ENCODE measurements at regions not wholly inside any gene's neighbourhood (a gene's known extent, or its start where the extent isn't known, plus 50 kb on each side); places are given as distances from the start of the nearest gene placed in this dataset.
"Not testable (repeated sequence)": the region's sequence is repeated elsewhere in the genome, so short reads cannot be mapped to it uniquely, and the experiment has no call there.

DNA sequence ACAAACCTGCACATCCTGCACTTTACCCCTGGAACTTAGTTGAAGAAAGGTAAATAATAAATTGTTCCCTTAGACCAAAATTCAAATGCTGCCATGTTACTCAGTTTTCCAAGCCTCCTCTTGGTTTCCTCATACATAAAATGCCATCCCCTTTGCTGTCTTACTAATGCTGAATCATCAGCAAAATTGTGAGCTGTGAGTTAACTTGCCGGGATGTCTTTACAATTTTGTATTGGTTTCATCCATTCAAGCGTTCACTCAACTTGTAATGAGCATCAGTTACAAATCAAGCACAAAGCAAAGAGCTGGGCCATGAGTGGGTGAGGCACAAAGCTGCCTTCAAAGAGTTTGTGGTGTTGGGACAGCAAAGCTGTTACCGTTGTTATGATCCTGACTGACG lies 395.8 kb upstream of the ZMIZ1 start:
- ChIA-PET POLR2A (no interaction called here), CTCF (no interaction called here)
- ATAC-seq (replicated peaks in 1 of 4) (no peak), DNase-seq (no peak)
- H3K9me3 ChIP-seq = no peaks in the 10 kb centered on the region
- no peak overlapping the region for H3K4me3 ChIP-seq (ENCODE audit: control insufficient read depth in 1 of 2, extremely low read depth in 1 of 2, low read length in 1 of 2)
- H3K36me3 Mint-ChIP-seq = no peaks in the 10 kb centered on the region
- H3K4me1 ChIP-seq (ENCODE audit: control insufficient read depth in 1 of 2, extremely low read depth in 1 of 2, insufficient read depth in 2 of 2, low read length in 2 of 2) = no peaks in the 10 kb centered on the region
- 100% methylated on average over 3 of the region's 4 CpGs for WGBS (ENCODE audit: insufficient coverage)
- H3K9me3 Mint-ChIP-seq = peaks cover 0 to 2% (median under 1%) of the 10 kb centered on the region in 3 donors
- H3K4me3 Mint-ChIP-seq = no peak overlapping the region
- H3K27me3 ChIP-seq (replicated peaks in 1 of 2; ENCODE audit: control insufficient read depth in 2 of 2, extremely low read depth in 1 of 2, insufficient read depth in 2 of 2, low read length in 1 of 2) = no peaks in the 10 kb centered on the region
- H3K27me3 Mint-ChIP-seq = peaks cover 3 to 10% of the 10 kb centered on the region in 2 donors
- no peak overlapping the region for H3K27ac ChIP-seq (ENCODE audit: low read length)
- H3K36me3 ChIP-seq (ENCODE audit: control insufficient read depth in 2 of 2, extremely low read depth in 1 of 2, insufficient read depth in 1 of 2, low read length in 1 of 2) = no peaks in the 10 kb centered on the region
- no peaks in the 10 kb centered on the region for H3K4me1 Mint-ChIP-seq
- H3K27ac Mint-ChIP-seq = no peak overlapping the region

DNA sequence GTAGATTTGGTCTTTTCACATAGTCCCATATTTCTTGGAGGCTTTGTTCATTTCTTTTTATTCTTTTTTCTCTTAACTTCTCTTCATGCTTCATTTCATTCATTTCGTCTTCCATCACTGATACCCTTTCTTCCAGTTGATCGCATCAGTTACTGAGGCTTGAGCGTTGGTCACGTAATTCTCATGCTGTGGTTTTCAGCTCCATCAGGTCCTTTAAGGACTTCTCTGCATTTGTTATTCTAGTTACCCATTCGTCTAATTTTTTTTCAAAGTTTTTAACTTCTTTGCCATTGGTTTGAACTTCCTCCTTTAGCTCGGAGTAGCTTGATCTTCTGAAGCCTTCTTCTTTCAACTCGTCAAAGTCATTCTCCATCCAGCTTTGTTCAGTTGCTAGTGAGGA lies 387.6 kb upstream of the ZMIZ1 start:
- H3K4me1 ChIP-seq (ENCODE audit: control insufficient read depth in 1 of 2, extremely low read depth in 1 of 2, insufficient read depth in 2 of 2, low read length in 2 of 2); H3K4me1 Mint-ChIP-seq: not testable (repeated sequence)

GRCh38 chr10:78681986-78682385 lies 386.8 kb upstream of the ZMIZ1 start:
- H3K27me3 ChIP-seq (replicated peaks in 1 of 2; ENCODE audit: control insufficient read depth in 2 of 2, extremely low read depth in 1 of 2, insufficient read depth in 2 of 2, low read length in 1 of 2) = peaks cover 0 to 17% of the 10 kb centered on the region in 2 experiments
- H3K9me3 Mint-ChIP-seq; H3K27ac ChIP-seq (ENCODE audit: low read length); H3K36me3 Mint-ChIP-seq; DNase-seq; ATAC-seq (replicated peaks in 1 of 4); H3K27ac Mint-ChIP-seq; H3K4me3 Mint-ChIP-seq; H3K36me3 ChIP-seq (ENCODE audit: control insufficient read depth in 2 of 2, extremely low read depth in 1 of 2, insufficient read depth in 1 of 2, low read length in 1 of 2); H3K4me3 ChIP-seq (ENCODE audit: control insufficient read depth in 1 of 2, extremely low read depth in 1 of 2, low read length in 1 of 2); H3K4me1 ChIP-seq (ENCODE audit: control insufficient read depth in 1 of 2, extremely low read depth in 1 of 2, insufficient read depth in 2 of 2, low read length in 2 of 2); H3K4me1 Mint-ChIP-seq; H3K9me3 ChIP-seq; POLR2A ChIA-PET; CTCF ChIA-PET: not testable (repeated sequence)
- peaks cover 19 to 21% of the 10 kb centered on the region in 2 donors for H3K27me3 Mint-ChIP-seq
- 93% methylated on average over 6 of the region's 10 CpGs for WGBS (ENCODE audit: insufficient coverage)

More for the DNA sequence above, 387.6 kb upstream of the ZMIZ1 start:
- H3K4me3 Mint-ChIP-seq; CTCF ChIA-PET; H3K36me3 ChIP-seq (ENCODE audit: control insufficient read depth in 2 of 2, extremely low read depth in 1 of 2, insufficient read depth in 1 of 2, low read length in 1 of 2); ATAC-seq (replicated peaks in 1 of 4); DNase-seq; H3K27ac ChIP-seq (ENCODE audit: low read length); H3K9me3 Mint-ChIP-seq; POLR2A ChIA-PET; H3K27ac Mint-ChIP-seq; H3K9me3 ChIP-seq; H3K36me3 Mint-ChIP-seq; H3K4me3 ChIP-seq (ENCODE audit: control insufficient read depth in 1 of 2, extremely low read depth in 1 of 2, low read length in 1 of 2): not testable (repeated sequence)
- peaks cover 19 to 21% of the 10 kb centered on the region in 2 donors for H3K27me3 Mint-ChIP-seq
- H3K27me3 ChIP-seq (replicated peaks in 1 of 2; ENCODE audit: control insufficient read depth in 2 of 2, extremely low read depth in 1 of 2, insufficient read depth in 2 of 2, low read length in 1 of 2) = peaks cover 0 to 14% of the 10 kb centered on the region in 2 experiments
- 85% methylated on average over 6 of the region's 7 CpGs for WGBS (ENCODE audit: insufficient coverage)

DNA sequence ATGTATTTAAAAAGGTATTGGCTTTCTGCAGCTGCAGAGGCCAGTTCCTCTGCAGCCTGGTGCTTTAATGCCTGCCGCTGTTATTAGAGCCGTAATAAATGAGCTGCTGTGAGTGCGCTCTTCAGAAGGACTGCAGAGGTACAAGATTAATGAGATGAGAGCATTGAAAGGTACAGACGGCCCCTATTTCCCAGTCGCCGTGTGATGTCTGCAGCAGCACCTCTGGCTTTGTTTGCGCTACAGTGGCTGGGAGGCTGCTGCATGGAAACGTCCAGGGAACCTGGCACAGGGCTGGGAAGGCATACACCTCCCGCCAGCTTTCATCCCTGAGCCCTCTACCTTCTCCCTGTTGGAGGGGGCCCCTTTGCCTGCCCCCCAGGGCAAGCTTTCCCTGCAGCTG lies 383.8 kb upstream of the ZMIZ1 start:
- ChIA-PET POLR2A (no interaction called here), CTCF (no interaction called here)
- no peaks in the 10 kb centered on the region for H3K36me3 Mint-ChIP-seq
- DNase-seq (no peak), ATAC-seq (replicated peaks in 1 of 4) (no peak)
- H3K27ac ChIP-seq (ENCODE audit: low read length) = no peak overlapping the region
- H3K4me3 Mint-ChIP-seq = no peak overlapping the region
- no peaks in the 10 kb centered on the region for H3K4me1 ChIP-seq (ENCODE audit: control insufficient read depth in 1 of 2, extremely low read depth in 1 of 2, insufficient read depth in 2 of 2, low read length in 2 of 2)
- H3K27me3 ChIP-seq (replicated peaks in 1 of 2; ENCODE audit: control insufficient read depth in 2 of 2, extremely low read depth in 1 of 2, insufficient read depth in 2 of 2, low read length in 1 of 2) = peaks cover 0 to 19% of the 10 kb centered on the region in 2 experiments
- 86% methylated on average over 7 of the region's 9 CpGs for WGBS (ENCODE audit: insufficient coverage)
- no peaks in the 10 kb centered on the region for H3K9me3 ChIP-seq
- no peaks in the 10 kb centered on the region for H3K36me3 ChIP-seq (ENCODE audit: control insufficient read depth in 2 of 2, extremely low read depth in 1 of 2, insufficient read depth in 1 of 2, low read length in 1 of 2)
- H3K4me3 ChIP-seq (ENCODE audit: control insufficient read depth in 1 of 2, extremely low read depth in 1 of 2, low read length in 1 of 2) = no peak overlapping the region
- no peaks in the 10 kb centered on the region for H3K9me3 Mint-ChIP-seq
- H3K27ac Mint-ChIP-seq = no peak overlapping the region
- H3K4me1 Mint-ChIP-seq = no peaks in the 10 kb centered on the region
- peaks cover 19 to 21% of the 10 kb centered on the region in 2 donors for H3K27me3 Mint-ChIP-seq

DNA sequence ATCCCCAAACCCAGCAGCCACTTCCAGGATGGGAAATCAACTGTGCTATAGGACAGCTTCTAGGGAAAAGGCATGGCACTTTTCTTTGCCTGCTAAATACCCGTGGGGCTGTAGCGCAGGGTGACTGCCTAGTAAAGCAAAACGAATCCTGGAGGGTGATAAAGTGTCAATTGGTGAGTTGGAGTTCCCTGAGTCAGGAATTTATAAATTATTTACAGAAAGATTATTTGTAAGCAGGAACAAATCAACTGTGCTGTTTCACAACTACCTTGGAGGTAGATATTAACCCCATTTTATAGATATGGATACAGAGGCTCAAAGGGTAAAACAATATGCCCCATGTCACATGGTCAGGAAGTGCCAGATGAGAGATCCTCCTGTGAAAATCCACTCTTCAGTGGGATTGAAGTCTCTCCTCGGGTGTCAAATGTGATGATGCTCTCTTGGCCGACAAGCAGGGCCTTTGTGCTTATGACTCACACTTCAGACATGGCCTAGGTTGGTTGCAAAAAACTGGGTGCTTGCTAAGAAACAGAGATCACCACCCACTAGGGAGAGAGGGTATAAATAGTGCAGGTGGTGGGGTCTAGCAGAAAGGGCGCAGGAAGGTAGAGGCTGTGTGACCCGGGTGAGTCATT lies 383.2 kb upstream of the ZMIZ1 start:
- Histone ChIP-seq H3K4me3 (ENCODE audit: control insufficient read depth in 1 of 2, extremely low read depth in 1 of 2, low read length in 1 of 2) (no peak overlapping the region), H3K27me3 (replicated peaks in 1 of 2; ENCODE audit: control insufficient read depth in 2 of 2, extremely low read depth in 1 of 2, insufficient read depth in 2 of 2, low read length in 1 of 2) (peaks cover 0 to 19% of the 10 kb centered on the region in 2 experiments), H3K27ac (ENCODE audit: low read length) (no peak overlapping the region), H3K36me3 (ENCODE audit: control insufficient read depth in 2 of 2, extremely low read depth in 1 of 2, insufficient read depth in 1 of 2, low read length in 1 of 2) (no peaks in the 10 kb centered on the region), H3K4me1 (ENCODE audit: control insufficient read depth in 1 of 2, extremely low read depth in 1 of 2, insufficient read depth in 2 of 2, low read length in 2 of 2) (no peaks in the 10 kb centered on the region), H3K9me3 (no peaks in the 10 kb centered on the region)
- POLR2A ChIA-PET = no interaction called here
- CTCF ChIA-PET = no interaction called here
- DNase-seq (no peak), ATAC-seq (replicated peaks in 1 of 4) (no peak)
- WGBS (ENCODE audit: insufficient coverage) = 73% methylated on average over 3 of the region's 7 CpGs
- H3K4me3 Mint-ChIP-seq = no peak overlapping the region
- H3K27ac Mint-ChIP-seq = no peak overlapping the region
- no peaks in the 10 kb centered on the region for H3K4me1 Mint-ChIP-seq
- H3K27me3 Mint-ChIP-seq = peaks cover 19% of the 10 kb centered on the region in 2 donors
- H3K36me3 Mint-ChIP-seq = no peaks in the 10 kb centered on the region
- H3K9me3 Mint-ChIP-seq = no peaks in the 10 kb centered on the region

- ChIA-PET CTCF (no interaction called here), POLR2A (interaction anchor here in 1 of 2 donors (0.6 kb wide), 1 partner anchor 20 kb away, joined by 3 read pairs; no protein-coding TSS in a partner anchor)
- Mint-ChIP-seq H3K36me3 (no peaks in the 10 kb centered on the region), H3K27me3 (peaks cover 12 to 18% of the 10 kb centered on the region in 2 donors), H3K4me3 (no peak overlapping the region), H3K27ac (no peak overlapping the region), H3K9me3 (no peaks in the 10 kb centered on the region), H3K4me1 (no peaks in the 10 kb centered on the region)
- H3K4me1 ChIP-seq (ENCODE audit: control insufficient read depth in 1 of 2, extremely low read depth in 1 of 2, insufficient read depth in 2 of 2, low read length in 2 of 2) = no peaks in the 10 kb centered on the region
- no peaks in the 10 kb centered on the region for H3K36me3 ChIP-seq (ENCODE audit: control insufficient read depth in 2 of 2, extremely low read depth in 1 of 2, insufficient read depth in 1 of 2, low read length in 1 of 2)
- no peaks in the 10 kb centered on the region for H3K9me3 ChIP-seq
- 75% methylated on average over 9 of the region's 10 CpGs for WGBS (ENCODE audit: insufficient coverage)
- H3K27ac ChIP-seq (ENCODE audit: low read length) = no peak overlapping the region
- no peak for ATAC-seq (replicated peaks in 1 of 4)
- H3K27me3 ChIP-seq (replicated peaks in 1 of 2; ENCODE audit: control insufficient read depth in 2 of 2, extremely low read depth in 1 of 2, insufficient read depth in 2 of 2, low read length in 1 of 2) = peaks cover 0 to 19% of the 10 kb centered on the region in 2 experiments
- no peak for DNase-seq
- H3K4me3 ChIP-seq (ENCODE audit: control insufficient read depth in 1 of 2, extremely low read depth in 1 of 2, low read length in 1 of 2) = no peak overlapping the region
Observed at GRCh38 chr10:78686444-78687060, 382.2 kb upstream of the ZMIZ1 start.

All from T-cell (primary cell).